Mucosa of stomach (tissue), 1 donor: ENCODE measurements at regions not wholly inside any gene's neighbourhood (a gene's known extent, or its start where the extent isn't known, plus 50 kb on each side); places are given as distances from the start of the nearest gene placed in this dataset.

ENCODE experiments used
- H3K27me3 ChIP-seq: one replicate; pipeline ENCODE4 v1.7.0; 2013; ENCODE audit warnings: mild to moderate bottlenecking, low read length; ENCODE audit not compliant: control insufficient read depth, insufficient read depth
- H3K36me3 ChIP-seq: one replicate; pipeline ENCODE4 v1.7.0; 2013; ENCODE audit warnings: low read length; ENCODE audit not compliant: control insufficient read depth, insufficient read depth
- H3K4me1 ChIP-seq: one replicate; pipeline ENCODE4 v1.7.0; 2013; ENCODE audit warnings: mild to moderate bottlenecking, low read length; ENCODE audit not compliant: control insufficient read depth, insufficient read depth
- H3K4me3 ChIP-seq: one replicate; pipeline ENCODE4 v1.7.0; 2013; ENCODE audit warnings: low read length
- H3K9ac ChIP-seq: one replicate; pipeline ENCODE4 v1.7.0; 2013; ENCODE audit warnings: mild to moderate bottlenecking, low read length, moderate library complexity
- H3K9me3 ChIP-seq: one replicate; pipeline ENCODE4 v1.7.0; 2013; ENCODE audit warnings: mild to moderate bottlenecking, low read length, moderate library complexity; ENCODE audit not compliant: control insufficient read depth
- donor health status: Pancreatic carcinoma.

GRCh38 chr1:222105393-222105737 lies 363.5 kb upstream of the DUSP10 start:
- no peak overlapping the region for H3K9ac ChIP-seq
- peaks cover 10% of the 10 kb centered on the region for H3K4me1 ChIP-seq
- H3K4me3 ChIP-seq = no peak overlapping the region
- H3K9me3 ChIP-seq = no peaks in the 10 kb centered on the region
- no peaks in the 10 kb centered on the region for H3K36me3 ChIP-seq
- H3K27me3 ChIP-seq = no peaks in the 10 kb centered on the region

GRCh38 chr1:222104694-222105392 lies 363.0 kb upstream of the DUSP10 start:
- Histone ChIP-seq H3K4me3 (no peak overlapping the region), H3K36me3 (no peaks in the 10 kb centered on the region), H3K9ac (no peak overlapping the region), H3K4me1 (peaks cover 10% of the 10 kb centered on the region), H3K27me3 (no peaks in the 10 kb centered on the region), H3K9me3 (no peaks in the 10 kb centered on the region)

GRCh38 chr1:222104097-222104496 lies 362.2 kb upstream of the DUSP10 start:
- H3K9me3 ChIP-seq = no peaks in the 10 kb centered on the region
- H3K36me3 ChIP-seq = no peaks in the 10 kb centered on the region
- no peak overlapping the region for H3K9ac ChIP-seq
- no peak overlapping the region for H3K4me3 ChIP-seq
- H3K4me1 ChIP-seq = peaks cover 10% of the 10 kb centered on the region
- no peaks in the 10 kb centered on the region for H3K27me3 ChIP-seq

GRCh38 chr1:222099746-222100145 lies 357.9 kb upstream of the DUSP10 start:
- no peaks in the 10 kb centered on the region for H3K36me3 ChIP-seq
- H3K4me1 ChIP-seq = no peaks in the 10 kb centered on the region
- H3K9ac ChIP-seq = no peak overlapping the region
- H3K4me3 ChIP-seq = no peak overlapping the region
- no peaks in the 10 kb centered on the region for H3K27me3 ChIP-seq
- no peaks in the 10 kb centered on the region for H3K9me3 ChIP-seq

GRCh38 chr1:222098404-222098803 lies 356.5 kb upstream of the DUSP10 start:
- Histone ChIP-seq H3K9ac (no peak overlapping the region), H3K4me3 (no peak overlapping the region), H3K9me3 (no peaks in the 10 kb centered on the region), H3K27me3 (no peaks in the 10 kb centered on the region), H3K36me3 (no peaks in the 10 kb centered on the region), H3K4me1 (no peaks in the 10 kb centered on the region)

- Histone ChIP-seq H3K27me3 (no peaks in the 10 kb centered on the region), H3K36me3 (no peaks in the 10 kb centered on the region), H3K9me3 (no peaks in the 10 kb centered on the region), H3K4me3 (no peak overlapping the region), H3K9ac (no peak overlapping the region), H3K4me1 (no peaks in the 10 kb centered on the region)
These were observed 355.7 kb upstream of the DUSP10 start for GRCh38 chr1:222097588-222097987.

- Histone ChIP-seq H3K27me3 (no peaks in the 10 kb centered on the region), H3K4me3 (no peak overlapping the region), H3K9ac (no peak overlapping the region), H3K9me3 (no peaks in the 10 kb centered on the region), H3K4me1 (no peaks in the 10 kb centered on the region), H3K36me3 (no peaks in the 10 kb centered on the region)
These were observed 355.0 kb upstream of the DUSP10 start for GRCh38 chr1:222096883-222097282.

- Histone ChIP-seq H3K9me3 (no peaks in the 10 kb centered on the region), H3K4me3 (no peak overlapping the region), H3K4me1 (no peaks in the 10 kb centered on the region), H3K27me3 (no peaks in the 10 kb centered on the region), H3K9ac (no peak overlapping the region), H3K36me3 (no peaks in the 10 kb centered on the region)
These were observed 354.5 kb upstream of the DUSP10 start for GRCh38 chr1:222096476-222096772.

- Histone ChIP-seq H3K36me3 (no peaks in the 10 kb centered on the region), H3K9ac (no peak overlapping the region), H3K4me1 (no peaks in the 10 kb centered on the region), H3K4me3 (no peak overlapping the region), H3K27me3 (no peaks in the 10 kb centered on the region), H3K9me3 (no peaks in the 10 kb centered on the region)
These were observed 354.0 kb upstream of the DUSP10 start for GRCh38 chr1:222095606-222096475.

GRCh38 chr1:222093518-222093917 lies 351.6 kb upstream of the DUSP10 start:
- Histone ChIP-seq H3K4me3 (no peak overlapping the region), H3K27me3 (no peaks in the 10 kb centered on the region), H3K36me3 (no peaks in the 10 kb centered on the region), H3K4me1 (no peaks in the 10 kb centered on the region), H3K9me3 (no peaks in the 10 kb centered on the region), H3K9ac (no peak overlapping the region)

GRCh38 chr1:222090103-222090502 lies 348.2 kb upstream of the DUSP10 start:
- Histone ChIP-seq H3K9ac (no peak overlapping the region), H3K36me3 (no peaks in the 10 kb centered on the region), H3K9me3 (no peaks in the 10 kb centered on the region), H3K4me1 (no peaks in the 10 kb centered on the region), H3K4me3 (no peak overlapping the region), H3K27me3 (no peaks in the 10 kb centered on the region)

- no peaks in the 10 kb centered on the region for H3K36me3 ChIP-seq
- no peak overlapping the region for H3K9ac ChIP-seq
- H3K4me1 ChIP-seq = no peaks in the 10 kb centered on the region
- H3K27me3 ChIP-seq = no peaks in the 10 kb centered on the region
- H3K9me3 ChIP-seq = no peaks in the 10 kb centered on the region
- no peak overlapping the region for H3K4me3 ChIP-seq
These were observed 345.5 kb upstream of the DUSP10 start for GRCh38 chr1:222087221-222087920.
